MM.1S (cell line): ENCODE measurements at regions not wholly inside any gene's neighbourhood (a gene's known extent, or its start where the extent isn't known, plus 50 kb on each side); places are given as distances from the start of the nearest gene placed in this dataset.

ENCODE experiments used
- DNase-seq: peaks from one replicate; pipeline ENCODE4 v3.0.0-alpha.2; 2015
- H2AFZ ChIP-seq: fragments of 300-600 bp; sonication (generic); 2 replicates; pipeline ENCODE4 v1.6.0; 2016; ENCODE audit warnings: antibody characterized with exemption, low read length
- H3F3A ChIP-seq: fragments of 300-600 bp; sonication (generic); 2 replicates; pipeline ENCODE4 v1.6.1; 2016; ENCODE audit warnings: mild to moderate bottlenecking, antibody characterized with exemption, low read length, moderate library complexity, mixed read lengths; ENCODE audit not compliant: insufficient read depth
- H3K27ac ChIP-seq: fragments of 300-600 bp; sonication (generic); 2 replicates; pipeline ENCODE4 v1.5.1; 2016; ENCODE audit warnings: mild to moderate bottlenecking, low read length
- H3K27me3 ChIP-seq: fragments of 300-600 bp; sonication (generic); replicated peaks from 2 replicates; pipeline ENCODE4 v1.6.0; 2016; ENCODE audit warnings: low read length; ENCODE audit not compliant: insufficient read depth
- H3K36me3 ChIP-seq: fragments of 300-600 bp; sonication (generic); replicated peaks from 2 replicates; pipeline ENCODE4 v1.6.1; 2016; ENCODE audit warnings: mild to moderate bottlenecking, low read length, mixed read lengths; ENCODE audit not compliant: insufficient read depth
- H3K4me1 ChIP-seq: fragments of 300-600 bp; sonication (generic); 2 replicates; pipeline ENCODE4 v1.6.1; 2016; ENCODE audit warnings: low read length, mixed read lengths
- H3K4me2 ChIP-seq: fragments of 300-600 bp; sonication (generic); 2 replicates; pipeline ENCODE4 v1.6.0; 2016; ENCODE audit warnings: low read depth, low read length
- H3K4me3 ChIP-seq: fragments of 300-600 bp; sonication (generic); 2 replicates; pipeline ENCODE4 v1.5.1; 2016; ENCODE audit warnings: low read length, mixed read lengths
- H3K79me2 ChIP-seq: fragments of 300-600 bp; sonication (generic); 2 replicates; pipeline ENCODE4 v1.6.1; 2016; ENCODE audit warnings: mixed run types, low read length, mixed read lengths
- H3K9ac ChIP-seq: fragments of 300-600 bp; sonication (generic); 2 replicates; pipeline ENCODE4 v1.6.1; 2016; ENCODE audit warnings: low read length, mixed read lengths
- H3K9me2 ChIP-seq: fragments of 300-600 bp; sonication (generic); replicated peaks from 2 replicates; pipeline ENCODE4 v1.6.1; 2016; ENCODE audit warnings: mild to moderate bottlenecking, low read length, mixed read lengths; ENCODE audit not compliant: insufficient read depth
- H3K9me3 ChIP-seq: fragments of 300-600 bp; sonication (generic); replicated peaks from 2 replicates; pipeline ENCODE4 v1.6.1; 2016; ENCODE audit warnings: mild to moderate bottlenecking, low read length, mixed read lengths; ENCODE audit not compliant: insufficient read depth
- H4K20me1 ChIP-seq: fragments of 300-600 bp; sonication (generic); 2 replicates; pipeline ENCODE4 v1.6.1; 2016; ENCODE audit warnings: mild to moderate bottlenecking, low read length, moderate library complexity, mixed read lengths; ENCODE audit not compliant: insufficient read depth
- EZH2 ChIP-seq: fragments of 300-600 bp; sonication (generic); optimal IDR thresholded peaks from 2 replicates; pipeline ENCODE3; 2017; ENCODE audit warnings: low read depth, mild to moderate bottlenecking, antibody characterized with exemption, low read length, mixed read lengths
- EZH2phosphoT487 ChIP-seq: fragments of 300-600 bp; sonication (generic); IDR thresholded peaks from 2 replicates; pipeline ENCODE4 v1.6.1; 2018; ENCODE audit warnings: antibody characterized with exemption, low read length
- TF ChIP-seq, protein P1 (sequence below): fragments of 300-600 bp; sonication (generic); IDR thresholded peaks from 2 replicates; pipeline ENCODE4 v1.5.1; 2016; ENCODE audit warnings: antibody characterized with exemption, low read length, mixed read lengths

DNA sequence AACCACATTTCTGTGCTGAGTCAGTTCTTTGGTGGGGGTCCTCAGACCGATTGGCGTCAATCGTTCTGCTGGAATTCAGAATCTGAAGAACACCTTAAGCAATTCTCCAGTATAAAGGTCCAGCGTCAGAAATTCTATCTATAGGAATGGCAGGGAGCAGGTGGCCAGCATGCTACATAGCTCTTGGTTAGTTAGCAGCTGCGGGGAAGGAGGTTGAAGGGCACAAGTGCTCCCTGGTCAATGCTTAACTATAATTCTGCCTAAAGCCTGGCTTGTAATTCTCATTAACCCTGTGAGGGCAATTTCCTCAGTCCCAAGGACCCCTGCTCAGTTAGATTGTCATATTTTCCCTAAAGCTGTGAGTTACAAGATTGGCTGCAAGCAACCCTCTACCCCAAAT lies 54.3 kb upstream of the GALNT2 start:
- Histone ChIP-seq H3K9me2 (no peaks in the 10 kb centered on the region), H4K20me1 (no peaks in the 10 kb centered on the region), H3K4me1 (no peaks in the 10 kb centered on the region), H3K9me3 (no peaks in the 10 kb centered on the region), H3K27me3 (no peaks in the 10 kb centered on the region), H3K4me3 (no peak overlapping the region), H3K4me2 (no peak overlapping the region), H2AFZ (no peak overlapping the region), H3K79me2 (no peaks in the 10 kb centered on the region), H3K9ac (no peak overlapping the region), H3K36me3 (no peaks in the 10 kb centered on the region), H3K27ac (no peak overlapping the region), H3F3A (no peaks in the 10 kb centered on the region)
- TF ChIP-seq EZH2phosphoT487 (no peak), EZH2 (no peak)
- TF ChIP-seq, protein P1, sequence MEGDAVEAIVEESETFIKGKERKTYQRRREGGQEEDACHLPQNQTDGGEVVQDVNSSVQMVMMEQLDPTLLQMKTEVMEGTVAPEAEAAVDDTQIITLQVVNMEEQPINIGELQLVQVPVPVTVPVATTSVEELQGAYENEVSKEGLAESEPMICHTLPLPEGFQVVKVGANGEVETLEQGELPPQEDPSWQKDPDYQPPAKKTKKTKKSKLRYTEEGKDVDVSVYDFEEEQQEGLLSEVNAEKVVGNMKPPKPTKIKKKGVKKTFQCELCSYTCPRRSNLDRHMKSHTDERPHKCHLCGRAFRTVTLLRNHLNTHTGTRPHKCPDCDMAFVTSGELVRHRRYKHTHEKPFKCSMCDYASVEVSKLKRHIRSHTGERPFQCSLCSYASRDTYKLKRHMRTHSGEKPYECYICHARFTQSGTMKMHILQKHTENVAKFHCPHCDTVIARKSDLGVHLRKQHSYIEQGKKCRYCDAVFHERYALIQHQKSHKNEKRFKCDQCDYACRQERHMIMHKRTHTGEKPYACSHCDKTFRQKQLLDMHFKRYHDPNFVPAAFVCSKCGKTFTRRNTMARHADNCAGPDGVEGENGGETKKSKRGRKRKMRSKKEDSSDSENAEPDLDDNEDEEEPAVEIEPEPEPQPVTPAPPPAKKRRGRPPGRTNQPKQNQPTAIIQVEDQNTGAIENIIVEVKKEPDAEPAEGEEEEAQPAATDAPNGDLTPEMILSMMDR, result no peak
- no peak for DNase-seq

DNA sequence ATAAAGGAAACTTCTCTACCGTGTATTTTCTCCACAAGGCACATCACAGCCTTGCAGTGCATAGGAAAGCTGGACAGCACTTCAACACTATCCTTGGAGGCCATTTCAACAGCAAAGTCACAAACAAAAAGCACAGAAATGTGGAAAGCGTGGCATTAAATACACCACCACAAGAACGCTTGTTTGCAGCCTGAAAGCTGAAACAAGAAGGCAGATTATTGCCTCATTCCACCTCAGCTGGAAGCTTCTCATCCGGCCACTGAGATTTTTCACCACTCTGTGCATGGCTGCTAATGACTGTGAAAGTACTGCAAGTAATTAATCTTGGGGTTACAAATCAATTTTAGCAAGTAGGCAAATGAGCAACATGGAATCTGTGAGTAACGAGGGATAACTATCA lies 50.9 kb upstream of the GALNT2 start:
- Histone ChIP-seq H3K4me1 (no peaks in the 10 kb centered on the region), H3K9me3 (no peaks in the 10 kb centered on the region), H3F3A (no peaks in the 10 kb centered on the region), H3K27ac (no peak overlapping the region), H3K79me2 (no peaks in the 10 kb centered on the region), H3K36me3 (no peaks in the 10 kb centered on the region), H3K9ac (no peak overlapping the region), H2AFZ (no peak overlapping the region), H3K4me3 (no peak overlapping the region), H3K4me2 (no peak overlapping the region), H3K27me3 (no peaks in the 10 kb centered on the region), H3K9me2 (no peaks in the 10 kb centered on the region), H4K20me1 (no peaks in the 10 kb centered on the region)
- DNase-seq, result no peak
- TF ChIP-seq EZH2phosphoT487 (no peak), EZH2 (no peak)
- TF ChIP-seq, protein P1, result no peak
